ENCODE measurements at regions not wholly inside any gene's neighbourhood (a gene's known extent, or its start where the extent isn't known, plus 50 kb on each side); places are given as distances from the start of the nearest gene placed in this dataset.

GRCh38 chr11:64500176-64501013, 55.3 kb upstream of the SLC22A11 start (continued):
- TF ChIP-seq CREB5 (CRISPR knock-in tag; IDR thresholded peaks at IDR 0.05) (no peak), SRSF9 (IDR thresholded peaks at IDR 0.05; ENCODE audit: borderline replicate concordance, low read depth, low read length) (no peak), PRMT5 (CRISPR knock-in tag; IDR thresholded peaks at IDR 0.05) (no peak), PTRF (tag; IDR thresholded peaks at IDR 0.05) (no peak), ZFP91 (CRISPR knock-in tag; IDR thresholded peaks at IDR 0.05) (peak; percentile 82), POLR2H (tag; IDR thresholded peaks at IDR 0.05; ENCODE audit: low read depth) (peak; percentile 60), CREB1 (IDR thresholded peaks at IDR 0.05) (no peak), CREB1 (CRISPR knock-in tag; IDR thresholded peaks at IDR 0.05) (no peak), NFIX (CRISPR knock-in tag; IDR thresholded peaks at IDR 0.05; ENCODE audit: low read depth) (no peak), TAF15 (IDR thresholded peaks at IDR 0.05; ENCODE audit: low read depth, low read length) (no peak), ARHGAP35 (IDR thresholded peaks at IDR 0.05; ENCODE audit: partially characterized antibody) (no peak), NFE2L1 (tag; IDR thresholded peaks at IDR 0.05; ENCODE audit: borderline replicate concordance, low read depth) (no peak), MYNN (IDR thresholded peaks at IDR 0.05) (no peak), MYNN (CRISPR knock-in tag; IDR thresholded peaks at IDR 0.05) (no peak), TAF7 (tag; IDR thresholded peaks at IDR 0.05) (no peak), ZNF696 (CRISPR knock-in tag; conservative IDR thresholded peaks at IDR 0.05) (no peak), BCLAF1 (IDR thresholded peaks at IDR 0.05; ENCODE audit: borderline replicate concordance in 1 of 2, control insufficient read depth in 1 of 2, low read depth in 2 of 2, low read length in 1 of 2) (no peak), ZNF263 (CRISPR knock-in tag; IDR thresholded peaks at IDR 0.05; ENCODE audit: borderline replicate concordance) (no peak; the same call in 1 of the 2 replicates), HIVEP1 (CRISPR knock-in tag; IDR thresholded peaks at IDR 0.05) (no peak), POLR2B (IDR thresholded peaks at IDR 0.05; ENCODE audit: low read depth, partially characterized antibody) (no peak), EWSR1 (IDR thresholded peaks at IDR 0.05; ENCODE audit: borderline replicate concordance, low read depth, partially characterized antibody) (no peak), CCNT2 (IDR thresholded peaks at IDR 0.05; ENCODE audit: borderline replicate concordance, extremely low read depth, insufficient read length, low read depth, low read length) (no peak), MXI1 (IDR thresholded peaks at IDR 0.05; ENCODE audit: low read depth, low read length) (no peak), MCM5 (IDR thresholded peaks at IDR 0.05; ENCODE audit: low read depth) (no peak)

All from K562 (cell line).